ENCODE measurements at regions not wholly inside any gene's neighbourhood (a gene's known extent, or its start where the extent isn't known, plus 50 kb on each side); places are given as distances from the start of the nearest gene placed in this dataset.
A peak's percentile ranks its signal among the peaks of the same experiment; 100 is the strongest.

DNA sequence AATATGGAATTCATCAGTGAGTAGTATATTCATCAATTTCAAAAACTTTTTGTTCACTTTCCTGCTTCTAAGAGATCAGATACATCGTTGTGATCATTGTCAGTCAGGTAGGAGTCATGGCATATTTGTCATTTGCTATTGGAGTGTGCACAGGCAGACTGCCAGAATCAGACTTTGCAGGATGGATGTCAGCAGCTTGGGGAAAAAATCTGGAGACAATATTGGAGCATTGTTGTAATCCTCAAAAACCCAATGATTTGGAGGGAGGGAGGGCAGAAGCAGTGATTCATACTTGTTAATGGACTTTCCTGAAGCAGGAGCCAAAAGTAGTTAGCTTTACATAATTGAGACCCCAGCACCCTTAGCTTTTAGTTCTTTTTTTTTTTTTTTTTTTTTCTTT lies 59.6 kb upstream of the DRP2 start:
- peak; percentile 61 for DNase-seq (ENCODE audit: low read depth)
- TF ChIP-seq, protein P1, sequence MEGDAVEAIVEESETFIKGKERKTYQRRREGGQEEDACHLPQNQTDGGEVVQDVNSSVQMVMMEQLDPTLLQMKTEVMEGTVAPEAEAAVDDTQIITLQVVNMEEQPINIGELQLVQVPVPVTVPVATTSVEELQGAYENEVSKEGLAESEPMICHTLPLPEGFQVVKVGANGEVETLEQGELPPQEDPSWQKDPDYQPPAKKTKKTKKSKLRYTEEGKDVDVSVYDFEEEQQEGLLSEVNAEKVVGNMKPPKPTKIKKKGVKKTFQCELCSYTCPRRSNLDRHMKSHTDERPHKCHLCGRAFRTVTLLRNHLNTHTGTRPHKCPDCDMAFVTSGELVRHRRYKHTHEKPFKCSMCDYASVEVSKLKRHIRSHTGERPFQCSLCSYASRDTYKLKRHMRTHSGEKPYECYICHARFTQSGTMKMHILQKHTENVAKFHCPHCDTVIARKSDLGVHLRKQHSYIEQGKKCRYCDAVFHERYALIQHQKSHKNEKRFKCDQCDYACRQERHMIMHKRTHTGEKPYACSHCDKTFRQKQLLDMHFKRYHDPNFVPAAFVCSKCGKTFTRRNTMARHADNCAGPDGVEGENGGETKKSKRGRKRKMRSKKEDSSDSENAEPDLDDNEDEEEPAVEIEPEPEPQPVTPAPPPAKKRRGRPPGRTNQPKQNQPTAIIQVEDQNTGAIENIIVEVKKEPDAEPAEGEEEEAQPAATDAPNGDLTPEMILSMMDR (conservative IDR thresholded peaks at IDR 0.05; ENCODE audit: low read length): no peak
- H3K4me3 ChIP-seq (ENCODE audit: low read length): no peak overlapping the region

DNA sequence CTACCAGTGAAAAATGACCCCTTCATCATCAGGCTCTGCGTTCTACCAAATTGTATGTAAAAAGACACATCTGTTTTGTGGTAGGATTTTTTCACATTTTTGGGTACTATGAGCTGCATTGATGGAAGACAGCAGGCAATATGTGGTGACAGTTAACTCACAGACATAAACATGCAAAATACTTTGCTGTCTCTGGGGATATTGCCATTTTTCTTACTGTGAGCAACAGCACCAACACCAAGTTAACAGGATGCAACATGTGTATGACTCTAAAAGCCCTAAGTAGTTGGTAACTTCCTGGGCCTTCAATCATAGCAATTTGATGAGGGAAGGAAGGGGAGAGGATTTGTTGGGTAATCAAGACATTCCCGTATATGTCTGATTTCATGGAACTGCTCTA lies 56.4 kb upstream of the DRP2 start:
- peak; percentile 75 for DNase-seq (ENCODE audit: low read depth)
- TF ChIP-seq, protein P1 (conservative IDR thresholded peaks at IDR 0.05; ENCODE audit: low read length): no peak
- H3K4me3 ChIP-seq (ENCODE audit: low read length): no peak overlapping the region

DNA sequence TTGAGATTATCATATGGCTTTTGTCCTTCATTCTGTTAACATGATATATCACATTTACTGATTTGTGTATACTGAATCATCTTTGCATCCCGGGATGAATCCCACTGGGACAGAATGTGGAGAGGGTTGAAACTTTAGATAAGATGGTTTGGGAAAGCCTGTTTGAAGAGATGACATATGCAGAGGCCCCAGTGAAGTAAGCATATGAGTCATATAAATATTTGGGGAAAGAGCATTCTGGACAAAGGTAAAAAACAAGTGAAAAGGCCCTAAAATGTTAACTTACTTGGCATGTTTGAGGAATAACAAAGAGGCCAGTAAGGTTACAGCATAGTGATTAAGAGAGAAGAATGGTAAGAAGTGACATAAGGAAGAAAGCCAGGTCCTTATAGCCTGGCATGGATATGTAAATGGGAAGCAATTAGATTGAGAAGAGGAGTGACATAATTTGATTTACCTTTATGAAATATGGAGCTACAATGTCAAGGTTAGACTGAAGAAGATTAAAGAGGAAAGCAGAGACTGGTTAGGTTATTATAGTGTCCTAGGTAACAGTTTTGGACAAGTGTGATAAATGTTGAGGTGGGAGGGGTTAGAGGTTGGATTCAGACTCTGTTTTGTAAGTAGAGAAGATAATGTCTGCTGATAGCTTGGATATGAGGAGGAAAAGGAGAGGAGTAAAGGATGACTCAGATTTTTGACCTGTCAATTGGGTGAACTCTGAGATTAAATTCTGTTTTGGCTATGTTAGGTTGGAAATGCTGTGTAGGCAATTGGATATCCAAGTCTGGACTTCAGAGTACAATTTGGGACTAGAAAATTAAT lies 54.6 kb upstream of the DRP2 start:
- H3K4me3 ChIP-seq (ENCODE audit: low read length): no peak overlapping the region
- TF ChIP-seq, protein P1 (conservative IDR thresholded peaks at IDR 0.05; ENCODE audit: low read length): no peak
- DNase-seq (ENCODE audit: low read depth): peak; percentile 11
